ENCODE measurements at regions not wholly inside any gene's neighbourhood (a gene's known extent, or its start where the extent isn't known, plus 50 kb on each side); places are given as distances from the start of the nearest gene placed in this dataset.

- intact Hi-C loops (cut with micrococcal nuclease; ENCODE audit: unreplicated experiment): no loop called here
- CTCF ChIA-PET: no interaction called here
- H3K9me2 ChIP-seq (ENCODE audit: insufficient read depth): no peaks in the 10 kb centered on the region
Measured at GRCh38 chr2:207236156-207236935, 70.6 kb upstream of the KLF7 start.

DNA sequence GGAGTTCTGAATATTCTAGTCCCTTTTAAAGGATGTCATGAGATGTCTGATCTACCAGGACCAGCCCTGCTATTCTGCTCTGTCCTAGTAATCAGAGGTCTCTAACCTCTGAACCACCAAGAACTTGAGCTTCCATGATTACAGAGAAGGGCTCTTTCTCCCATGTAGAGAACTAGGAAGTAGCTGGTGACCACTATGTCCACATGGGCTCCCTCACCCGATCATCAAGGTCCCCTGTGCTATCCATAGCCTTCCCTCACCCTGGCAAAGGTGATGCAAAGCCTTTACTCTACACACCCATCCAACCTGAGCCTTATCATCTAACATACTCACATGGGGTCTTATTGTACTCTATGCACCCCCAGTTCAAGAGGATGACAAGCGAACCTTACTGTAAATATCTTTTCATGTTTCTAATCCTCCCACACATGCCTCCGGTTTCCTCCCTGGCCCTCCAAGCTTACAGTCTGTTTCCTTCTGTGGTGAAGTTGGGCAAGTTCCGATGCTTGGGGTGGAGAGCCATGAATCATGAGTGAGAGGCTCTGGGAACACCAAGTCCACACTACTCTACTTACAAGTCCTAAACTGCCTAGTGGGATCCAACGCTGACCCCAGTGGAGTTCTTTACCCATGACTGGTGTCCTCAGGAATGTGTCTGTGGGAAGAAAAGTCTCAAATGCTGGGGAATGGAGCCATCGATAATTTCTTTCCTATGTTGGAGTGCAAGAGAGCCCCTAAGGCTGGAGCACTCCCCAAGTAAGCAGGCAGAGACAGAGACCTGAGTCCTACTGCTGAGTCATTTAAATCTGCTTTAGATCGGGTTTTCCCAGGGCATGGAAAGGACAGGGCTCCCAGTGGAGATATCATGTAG lies 73.3 kb upstream of the KLF7 start:
- intact Hi-C loops (cut with micrococcal nuclease; ENCODE audit: unreplicated experiment): loop anchor here (1.0 kb wide), 1 partner anchor 73 kb away; no protein-coding TSS in a partner anchor
- ChIA-PET POLR2A (ENCODE audit: unreplicated experiment) (interaction anchor here (0.7 kb wide), 2 partner anchors 13 to 15 kb away, joined by 3 to 4 read pairs; no protein-coding TSS in a partner anchor), CTCF (no interaction called here)
- Histone ChIP-seq H3F3A (ENCODE audit: insufficient read depth, low read depth) (no peaks in the 10 kb centered on the region), H3K9me2 (ENCODE audit: insufficient read depth) (no peaks in the 10 kb centered on the region), H3K27ac (peak overlapping the region; percentile 32; the same call in 1 of the 2 replicates), H3K9me3 (ENCODE audit: insufficient read depth, low read depth) (no peaks in the 10 kb centered on the region), H4K20me1 (ENCODE audit: insufficient read depth) (no peaks in the 10 kb centered on the region), H3K27me3 (ENCODE audit: insufficient read depth, low read depth) (no peaks in the 10 kb centered on the region), H3K4me2 (no peak overlapping the region), H3K79me2 (ENCODE audit: low read depth) (no peaks in the 10 kb centered on the region), H3K36me3 (ENCODE audit: low read depth) (no peaks in the 10 kb centered on the region), H3K4me3 (no peak overlapping the region), H3K4me1 (replicated peaks; ENCODE audit: insufficient read depth) (peaks cover 6% of the 10 kb centered on the region; the same call in 1 of the 2 replicates), H2AFZ (no peak overlapping the region)
- DNase-seq: peak; percentile 33 to 47
- BruUV-seq (replicated peaks): TSS peak; percentile 49
- TF ChIP-seq EZH2 (IDR thresholded peaks at IDR 0.05; ENCODE audit: low read depth) (no peak), CTCF (conservative IDR thresholded peaks at IDR 0.05) (no peak)

More at GRCh38 chr2:207236156-207236935, 70.6 kb upstream of the KLF7 start:
- no peaks in the 10 kb centered on the region for H3F3A ChIP-seq (ENCODE audit: insufficient read depth, low read depth)
- TF ChIP-seq CTCF (conservative IDR thresholded peaks at IDR 0.05): no peak
- TF ChIP-seq EZH2 (IDR thresholded peaks at IDR 0.05; ENCODE audit: low read depth): no peak
- no TSS peak for BruUV-seq (replicated peaks)
- DNase-seq: no peak
- H3K4me3 ChIP-seq: no peak overlapping the region
- no peak overlapping the region for H3K27ac ChIP-seq
- POLR2A ChIA-PET (ENCODE audit: unreplicated experiment): interaction anchor here (0.6 kb wide), 1 partner anchor 18 kb away, joined by 3 read pairs; no protein-coding TSS in a partner anchor
- H3K4me1 ChIP-seq (replicated peaks; ENCODE audit: insufficient read depth): peaks cover 6% of the 10 kb centered on the region; the same call in 1 of the 2 replicates
- no peak overlapping the region for H3K4me2 ChIP-seq
- H3K79me2 ChIP-seq (ENCODE audit: low read depth): no peaks in the 10 kb centered on the region
- H3K9me3 ChIP-seq (ENCODE audit: insufficient read depth, low read depth): no peaks in the 10 kb centered on the region
- H3K27me3 ChIP-seq (ENCODE audit: insufficient read depth, low read depth): no peaks in the 10 kb centered on the region
- H3K36me3 ChIP-seq (ENCODE audit: low read depth): no peaks in the 10 kb centered on the region
- no peak overlapping the region for H2AFZ ChIP-seq
- no peaks in the 10 kb centered on the region for H4K20me1 ChIP-seq (ENCODE audit: insufficient read depth)

GRCh38 chr2:207239754-207240494 lies 74.2 kb upstream of the KLF7 start:
- H4K20me1 ChIP-seq (ENCODE audit: insufficient read depth): no peaks in the 10 kb centered on the region
- no peaks in the 10 kb centered on the region for H3F3A ChIP-seq (ENCODE audit: insufficient read depth, low read depth)
- peak overlapping the region; percentile 32; the same call in 1 of the 2 replicates for H3K27ac ChIP-seq
- no peaks in the 10 kb centered on the region for H3K79me2 ChIP-seq (ENCODE audit: low read depth)
- H3K4me1 ChIP-seq (replicated peaks; ENCODE audit: insufficient read depth): peaks cover 6% of the 10 kb centered on the region; the same call in 1 of the 2 replicates
- POLR2A ChIA-PET (ENCODE audit: unreplicated experiment): interaction anchor here (0.7 kb wide), 3 partner anchors 12 to 72 kb away, joined by 3 to 7 read pairs (median 4); no protein-coding TSS in a partner anchor
- no peaks in the 10 kb centered on the region for H3K9me3 ChIP-seq (ENCODE audit: insufficient read depth, low read depth)
- intact Hi-C loops (cut with micrococcal nuclease; ENCODE audit: unreplicated experiment): loop anchor here (1.0 kb wide), 1 partner anchor 74 kb away; no protein-coding TSS in a partner anchor
- no peaks in the 10 kb centered on the region for H3K9me2 ChIP-seq (ENCODE audit: insufficient read depth)
- no peak for DNase-seq
- CTCF ChIA-PET: no interaction called here
- H2AFZ ChIP-seq: no peak overlapping the region
- TSS peak; percentile 29 for BruUV-seq (replicated peaks)
- H3K27me3 ChIP-seq (ENCODE audit: insufficient read depth, low read depth): no peaks in the 10 kb centered on the region
- no peaks in the 10 kb centered on the region for H3K36me3 ChIP-seq (ENCODE audit: low read depth)
- TF ChIP-seq CTCF (conservative IDR thresholded peaks at IDR 0.05) (no peak), EZH2 (IDR thresholded peaks at IDR 0.05; ENCODE audit: low read depth) (no peak)
- H3K4me3 ChIP-seq: no peak overlapping the region
- no peak overlapping the region for H3K4me2 ChIP-seq

Data from PC-9 (cell line).